A172 (cell line): ENCODE measurements at regions not wholly inside any gene's neighbourhood (a gene's known extent, or its start where the extent isn't known, plus 50 kb on each side); places are given as distances from the start of the nearest gene placed in this dataset.

Experiments used
- DNase-seq: peaks from one replicate; pipeline ENCODE4 v3.0.0-alpha.2; 2015; ENCODE audit warnings: low spot score

- DNase-seq = no peak
Measured at GRCh38 chr5:155919126-155919525, 407.8 kb upstream of the SGCD start.

DNA sequence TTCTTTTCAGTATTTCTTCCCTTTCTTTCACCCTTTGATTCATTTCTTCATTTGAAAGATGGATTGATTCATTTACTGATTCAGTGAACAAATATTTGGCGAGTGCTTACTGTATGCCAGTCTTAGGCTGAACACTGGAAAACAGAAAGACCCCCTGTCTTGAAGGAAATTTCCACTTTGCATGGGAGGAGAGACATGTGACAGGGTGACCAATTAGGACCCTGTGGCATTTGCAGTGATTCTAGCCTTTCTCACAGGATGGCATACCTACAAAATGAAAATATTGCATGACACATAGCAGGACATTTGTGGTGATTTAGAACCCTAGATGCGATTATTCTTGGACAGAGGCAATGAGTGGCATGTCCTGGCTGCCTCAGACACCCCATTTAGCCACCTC is 407.2 kb upstream of the SGCD start:
- no peak for DNase-seq

DNA sequence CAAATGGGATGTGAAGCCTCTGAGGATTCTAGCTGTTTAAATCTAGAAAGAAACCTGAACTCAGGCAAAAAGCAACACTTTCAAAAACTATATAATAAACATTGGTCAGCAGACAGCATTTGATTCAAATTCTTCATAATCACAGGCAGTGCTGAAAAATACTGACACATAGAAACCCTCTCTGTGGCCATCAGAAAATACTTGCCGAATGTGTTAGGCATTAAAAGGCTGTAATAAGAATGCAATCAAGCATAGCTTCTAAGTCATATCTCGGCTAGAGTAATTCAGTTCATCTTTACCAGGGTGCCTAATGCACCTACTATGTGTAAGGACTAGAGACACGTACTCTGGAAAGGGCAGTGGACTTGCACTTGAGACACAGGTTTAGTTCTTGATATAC is 405.3 kb upstream of the SGCD start:
- no peak for DNase-seq

DNA sequence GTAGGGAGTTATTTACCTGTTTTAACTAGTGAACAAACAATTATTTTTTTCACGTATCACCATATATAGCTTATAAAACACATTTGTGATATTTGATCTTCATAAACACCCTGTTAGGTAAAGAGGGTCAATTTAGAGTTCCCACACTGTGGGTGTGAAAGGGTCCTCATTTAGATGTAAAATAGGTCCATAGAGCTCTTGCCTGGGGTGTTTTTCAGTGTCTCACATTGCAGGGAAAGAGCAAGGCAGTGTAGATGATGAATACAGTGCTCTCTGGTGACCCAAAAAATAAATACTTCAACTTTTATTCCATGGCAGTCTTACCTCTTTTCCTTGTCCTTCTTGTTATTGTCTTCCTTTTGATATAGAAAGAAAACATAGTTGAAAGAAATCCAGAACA is 403.2 kb upstream of the SGCD start:
- no peak for DNase-seq

DNA sequence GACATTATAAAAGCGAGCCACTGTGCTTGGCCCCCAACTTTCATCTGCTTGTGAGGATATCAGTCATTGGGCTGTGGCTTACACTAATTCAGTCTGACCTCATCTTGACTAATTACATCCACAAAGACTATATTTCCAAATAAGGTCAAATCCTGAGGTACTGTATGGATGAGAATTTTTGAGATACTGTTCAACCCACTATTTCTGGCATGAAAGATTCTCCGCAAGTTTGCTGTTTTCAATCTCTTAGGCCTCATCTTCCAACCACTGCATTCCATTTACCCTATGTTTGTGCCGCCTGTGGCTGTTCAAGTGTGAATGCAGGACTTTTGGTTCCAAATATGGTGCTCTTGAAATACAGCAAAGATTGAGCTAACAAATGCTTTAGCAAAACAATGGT is 400.9 kb upstream of the SGCD start:
- peak; percentile 12 for DNase-seq

- no peak for DNase-seq
Measured at GRCh38 chr5:155926766-155927165, 400.2 kb upstream of the SGCD start.

DNA sequence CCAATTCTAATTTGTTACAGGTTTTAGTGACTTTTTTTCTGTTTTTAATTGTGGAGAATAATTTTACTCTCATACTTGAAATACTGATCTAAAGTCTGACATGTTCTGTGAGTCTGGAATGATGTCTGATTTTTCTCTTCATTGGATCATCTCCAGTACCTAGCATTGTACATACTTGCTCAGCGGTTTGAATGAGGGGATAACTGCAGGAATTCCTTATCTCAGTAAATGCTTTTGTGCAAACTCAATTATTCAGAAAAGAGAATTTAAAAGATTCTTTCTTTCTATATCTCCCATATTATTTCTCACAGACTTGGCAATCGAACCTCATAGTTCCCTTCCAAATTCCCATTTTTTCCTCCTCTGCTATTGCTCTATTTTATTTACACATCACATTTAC is 397.9 kb upstream of the SGCD start:
- DNase-seq = no peak

GRCh38 chr5:155934964-155935363 is 392.0 kb upstream of the SGCD start:
- no peak for DNase-seq

GRCh38 chr5:155935723-155936122 is 391.2 kb upstream of the SGCD start:
- DNase-seq = no peak

- no peak for DNase-seq
Measured at GRCh38 chr5:155936520-155937406, 390.2 kb upstream of the SGCD start.

DNA sequence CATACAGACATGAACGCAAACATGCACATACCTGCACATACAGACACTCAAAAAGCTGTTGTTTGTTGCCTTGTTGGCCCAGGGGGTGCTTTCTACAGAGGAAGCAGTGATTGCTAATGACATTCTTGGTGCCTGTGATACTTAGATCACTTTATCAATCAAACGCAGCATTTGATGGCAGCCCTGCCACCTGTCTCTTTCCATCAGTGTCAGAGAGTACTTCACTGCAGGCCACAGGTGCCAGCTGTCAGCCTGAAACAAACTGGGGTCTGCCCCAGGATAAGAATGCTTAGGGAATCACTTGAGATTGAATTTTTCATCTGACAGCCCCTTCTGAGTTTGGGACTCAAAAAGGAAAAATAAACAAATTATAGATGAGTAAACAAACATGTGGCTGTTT is 388.9 kb upstream of the SGCD start:
- DNase-seq = no peak

DNA sequence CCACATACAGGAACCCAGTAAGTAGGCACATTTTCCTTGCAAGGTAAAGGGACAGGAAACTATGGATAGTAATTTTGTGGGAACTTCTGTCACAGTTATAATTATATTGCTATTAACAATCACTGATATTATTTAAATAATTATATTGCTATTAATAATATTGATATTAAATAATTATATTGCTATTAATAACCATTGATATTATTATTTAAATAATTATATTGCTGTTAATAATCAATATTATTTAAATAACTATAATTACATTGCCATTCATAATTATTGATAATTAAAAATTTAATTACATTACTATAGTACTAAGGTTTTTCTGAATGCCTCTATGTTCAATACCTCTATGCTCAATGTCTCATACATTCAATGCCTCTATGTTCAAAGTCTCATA is 385.6 kb upstream of the SGCD start:
- DNase-seq = no peak

DNA sequence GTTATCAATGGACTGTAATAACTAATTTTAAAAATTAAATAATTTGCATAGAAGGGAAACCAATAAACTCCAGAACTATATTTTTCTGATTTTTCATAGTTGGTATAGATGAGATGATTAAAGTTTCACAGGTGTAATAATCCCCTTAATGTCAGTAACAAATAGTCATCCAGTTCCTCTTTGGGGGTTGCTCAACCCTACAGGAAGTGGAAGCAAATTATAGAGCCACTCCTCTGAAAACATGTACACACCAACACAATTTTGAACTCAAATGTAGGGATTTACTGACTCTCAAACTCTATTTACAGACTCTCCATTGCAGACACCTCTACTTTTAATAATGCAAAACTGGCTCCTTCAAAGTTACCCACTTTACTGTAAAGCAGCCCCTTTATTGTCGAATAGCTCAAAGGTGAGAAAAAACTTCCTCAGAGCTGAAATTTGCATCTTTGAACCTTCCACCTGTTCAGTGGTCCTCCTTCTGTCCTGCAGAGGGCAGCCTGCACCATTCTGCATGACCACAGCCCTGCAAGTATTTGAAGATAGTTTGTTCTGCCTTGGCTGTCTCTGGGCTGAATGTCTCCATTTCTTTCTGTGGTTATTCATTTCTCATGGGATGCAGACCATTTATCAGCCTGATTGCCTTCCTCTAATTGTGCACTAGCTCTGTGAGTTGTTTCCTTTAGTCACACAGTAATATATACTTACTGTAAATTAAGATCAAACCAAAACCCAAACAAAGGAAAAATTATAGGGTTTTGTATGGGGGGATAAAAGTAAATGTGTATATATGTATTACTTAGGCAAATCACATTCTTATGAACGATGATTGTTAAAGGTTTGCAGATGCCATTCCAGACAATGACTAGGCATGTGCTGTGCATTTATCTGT is 383.2 kb upstream of the SGCD start:
- DNase-seq = peak; percentile 51

DNA sequence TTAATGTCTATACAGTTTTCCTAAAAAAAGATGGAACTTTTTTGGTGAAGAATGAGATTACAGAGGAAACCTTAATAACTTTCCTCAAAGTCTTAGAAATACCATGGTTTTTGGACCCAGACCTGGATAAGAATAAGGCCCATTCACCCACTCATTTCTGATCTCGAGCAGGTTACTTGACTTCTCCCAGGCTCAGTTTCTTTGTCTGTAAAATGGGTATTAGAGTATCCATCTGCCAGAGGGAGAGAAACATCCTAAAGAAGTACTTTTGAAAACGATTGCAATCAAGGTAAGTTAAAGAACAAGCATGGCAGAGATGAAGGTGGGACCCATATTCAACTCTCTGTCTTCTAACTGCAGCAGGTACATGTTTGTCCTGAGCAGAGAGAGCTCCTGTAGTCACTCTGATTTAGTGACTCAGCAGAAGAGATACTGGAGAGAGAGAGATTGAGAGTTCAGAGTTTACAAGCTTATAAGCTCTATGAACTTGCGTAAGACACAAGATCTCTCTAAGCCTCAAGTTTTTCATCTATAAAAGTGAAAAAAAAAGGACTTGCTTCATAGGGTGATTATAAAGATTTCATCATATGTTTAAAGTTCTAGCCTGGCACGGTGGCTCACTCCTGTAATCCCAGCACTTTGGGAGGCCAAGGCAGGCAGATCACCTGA is 379.4 kb upstream of the SGCD start:
- DNase-seq = peak; percentile 13

GRCh38 chr5:155948576-155948975 is 378.4 kb upstream of the SGCD start:
- DNase-seq = no peak

GRCh38 chr5:155952486-155953089 is 374.4 kb upstream of the SGCD start:
- no peak for DNase-seq

DNA sequence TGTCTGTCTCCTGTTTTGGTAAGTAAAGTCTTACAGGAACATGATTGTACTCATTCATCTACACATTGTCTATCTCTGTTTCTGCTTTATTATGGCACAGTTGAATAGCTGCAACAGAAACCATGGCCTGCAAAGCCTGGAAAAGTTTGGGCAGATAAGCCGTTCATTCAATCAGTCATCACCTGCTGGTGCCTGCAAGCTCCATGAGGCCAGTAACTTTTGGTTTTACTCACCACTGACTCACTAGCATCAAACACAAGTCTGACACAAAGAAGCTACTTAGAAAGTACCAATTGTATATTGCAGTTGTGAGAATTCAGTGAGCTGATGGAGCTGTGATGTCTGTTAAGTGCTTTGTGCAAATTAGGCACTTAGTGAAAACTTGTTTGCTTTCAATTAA is 373.6 kb upstream of the SGCD start:
- no peak for DNase-seq

DNA sequence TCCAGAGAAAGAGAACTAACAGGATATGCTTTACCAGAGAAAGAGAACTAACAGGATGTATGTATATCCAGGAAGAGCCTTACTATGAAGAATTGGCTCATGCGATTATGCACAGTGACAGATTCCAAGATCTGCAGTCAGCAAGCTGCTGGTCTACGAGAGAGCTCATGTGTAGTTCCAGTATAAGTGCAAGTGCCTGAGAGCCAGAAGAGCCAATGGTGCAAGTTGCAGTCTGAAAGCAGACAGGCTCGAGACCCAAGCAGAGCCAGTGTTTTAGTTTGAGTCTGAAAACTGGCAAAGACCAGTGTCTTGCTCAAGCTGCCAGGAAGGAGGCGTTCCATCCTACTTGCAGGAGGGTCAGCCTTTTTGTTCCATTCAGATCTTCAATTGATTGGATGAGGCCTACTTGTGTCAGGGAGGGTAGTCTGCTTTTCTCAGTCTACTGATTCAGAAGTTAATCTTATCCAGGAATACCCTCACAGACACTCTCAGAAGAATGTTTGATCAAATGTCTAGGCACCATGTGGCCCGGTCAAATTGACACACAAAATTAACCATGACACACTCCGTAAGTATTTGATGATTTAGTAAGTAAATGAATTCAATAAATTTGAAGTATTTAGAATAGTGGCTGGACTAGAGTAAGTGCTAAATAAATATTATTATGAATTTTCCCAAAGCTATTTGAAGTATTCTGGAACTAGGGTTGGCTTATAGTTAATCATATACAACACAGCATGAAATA is 372.1 kb upstream of the SGCD start:
- DNase-seq = no peak

DNA sequence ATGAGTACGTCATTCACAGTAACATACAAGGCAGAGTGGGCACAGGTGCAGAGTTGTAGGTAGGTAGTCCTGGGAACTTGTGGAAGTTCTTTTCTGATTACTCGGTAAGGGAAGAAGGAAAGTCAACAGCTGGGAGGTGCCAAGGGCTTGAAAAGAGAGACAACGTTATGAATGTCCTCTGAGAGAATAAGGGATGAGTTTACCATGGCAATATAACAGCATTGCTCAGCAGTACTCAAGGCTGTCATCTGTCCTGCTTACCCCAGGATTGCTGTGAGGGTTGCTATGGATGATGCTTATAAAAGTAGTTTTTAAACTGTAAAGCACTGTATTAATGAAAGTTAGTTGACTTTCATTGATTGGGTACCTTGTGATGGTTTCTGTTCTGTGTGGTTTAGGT is 369.1 kb upstream of the SGCD start:
- no peak for DNase-seq

DNA sequence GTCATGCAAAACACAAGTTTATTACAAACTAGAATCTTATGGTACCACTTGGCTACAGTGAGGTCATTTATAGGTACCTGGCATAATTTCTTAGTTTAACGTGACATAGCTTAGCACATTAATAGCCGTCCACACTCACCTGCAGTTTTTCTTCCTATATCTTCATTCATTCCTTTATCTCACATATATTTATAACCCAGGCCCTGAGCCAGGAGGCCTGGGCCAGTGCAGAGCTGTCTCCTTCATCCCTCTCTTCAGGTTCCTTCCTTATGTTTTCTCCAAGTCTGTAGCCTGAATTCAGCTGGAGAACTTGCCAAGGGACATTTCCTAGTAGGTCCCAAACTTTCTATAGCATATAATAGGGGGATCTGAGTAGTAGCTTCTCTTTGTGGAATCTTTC is 367.9 kb upstream of the SGCD start:
- DNase-seq = no peak

- DNase-seq = no peak
Measured at GRCh38 chr5:155960177-155960576, 366.8 kb upstream of the SGCD start.
